Mucosa of descending colon (tissue), 3 donors: ENCODE measurements at regions not wholly inside any gene's neighbourhood (a gene's known extent, or its start where the extent isn't known, plus 50 kb on each side); places are given as distances from the start of the nearest gene placed in this dataset.

ENCODE experiments used
- ATAC-seq: fragments of 200-7000 bp; cut with Tn5 transposase; one replicate; pipeline ENCODE4 v1.9.1; 2020; ENCODE audit warnings: mild to moderate bottlenecking, moderate library complexity
- DNase-seq, 3 donors: peaks; one replicate each; pipeline ENCODE4 v3.0.0-alpha.2; 2020
- H3K36me3 ChIP-seq: fragments of 200-600 bp; one replicate; pipeline ENCODE4 v1.8.0; 2021; ENCODE audit warnings: low read depth, mild to moderate bottlenecking
- H3K4me1 ChIP-seq: fragments of 200-600 bp; one replicate; pipeline ENCODE4 v1.8.0; 2021; ENCODE audit warnings: low read depth, mild to moderate bottlenecking
- H3K4me3 ChIP-seq: fragments of 200-600 bp; one replicate; pipeline ENCODE4 v1.8.0; 2021; ENCODE audit warnings: mild to moderate bottlenecking
- H3K9me3 ChIP-seq: fragments of 200-600 bp; one replicate; pipeline ENCODE4 v1.8.0; 2021; ENCODE audit warnings: mild to moderate bottlenecking
- CTCF ChIP-seq: fragments of 200-600 bp; IDR thresholded peaks from one replicate; pipeline ENCODE4 v1.8.0; 2022; ENCODE audit warnings: antibody characterized with exemption, mild to moderate bottlenecking
- intact Hi-C, 2 donors: fragments of 100-400 bp; cut with DNase I in 1 of 2; cut with micrococcal nuclease in 1 of 2; formaldehyde crosslinking; loops; one replicate each; pipeline versions ENCODE4 v1.11.0 to v1.11.1; 2022; cut with DNase I, micrococcal nuclease
- donor health status: DM: no; HTN: no; CAD: no; lungs with moderate emphysema.
- donor health status: DM: no; HTN: no; CAD: no.
- donor health status: DM: no; HTN: yes; CAD: no.

GRCh38 chr5:30069441-30070263, 1123.8 kb upstream of the CDH6 start:
- Histone ChIP-seq H3K36me3 (no peaks in the 10 kb centered on the region), H3K9me3 (peaks cover 31% of the 10 kb centered on the region), H3K4me3 (no peak overlapping the region), H3K4me1 (no peaks in the 10 kb centered on the region)
- no peak for DNase-seq
- no peak for ATAC-seq
- TF ChIP-seq CTCF: no peak
- intact Hi-C loops: no loop called here

GRCh38 chr5:30063503-30063902, 1130.0 kb upstream of the CDH6 start:
- DNase-seq (no peak), ATAC-seq (no peak)
- peaks cover 3% of the 10 kb centered on the region for H3K9me3 ChIP-seq
- no peak overlapping the region for H3K4me3 ChIP-seq
- no peaks in the 10 kb centered on the region for H3K36me3 ChIP-seq
- intact Hi-C loops: no loop called here
- TF ChIP-seq CTCF: no peak
- no peaks in the 10 kb centered on the region for H3K4me1 ChIP-seq

GRCh38 chr5:30051976-30052375, 1141.5 kb upstream of the CDH6 start:
- Histone ChIP-seq H3K4me1 (no peaks in the 10 kb centered on the region), H3K9me3 (peaks cover 11% of the 10 kb centered on the region), H3K36me3 (no peaks in the 10 kb centered on the region), H3K4me3 (no peak overlapping the region)
- ATAC-seq (no peak), DNase-seq (no peak)
- intact Hi-C loops: no loop called here
- no peak for TF ChIP-seq CTCF

GRCh38 chr5:30050056-30050815, 1143.2 kb upstream of the CDH6 start:
- no peak for TF ChIP-seq CTCF
- intact Hi-C loops: no loop called here
- Histone ChIP-seq H3K9me3 (peaks cover 4% of the 10 kb centered on the region), H3K4me1 (no peaks in the 10 kb centered on the region), H3K36me3 (no peaks in the 10 kb centered on the region), H3K4me3 (no peak overlapping the region)
- DNase-seq (no peak), ATAC-seq (no peak)

- no peaks in the 10 kb centered on the region for H3K36me3 ChIP-seq
- no peak for ATAC-seq
- no peaks in the 10 kb centered on the region for H3K4me1 ChIP-seq
- H3K4me3 ChIP-seq: no peak overlapping the region
- intact Hi-C loops: no loop called here
- no peaks in the 10 kb centered on the region for H3K9me3 ChIP-seq
- no peak for TF ChIP-seq CTCF
- DNase-seq: peak in 1 of 3 donors; percentile 34
Measured at GRCh38 chr5:30042677-30043076, 1150.8 kb upstream of the CDH6 start.
